Esophagus muscularis mucosa (tissue), 4 donors: ENCODE measurements at regions not wholly inside any gene's neighbourhood (a gene's known extent, or its start where the extent isn't known, plus 50 kb on each side); places are given as distances from the start of the nearest gene placed in this dataset.

Experiments used
- EP300 ChIP-seq: sonication (generic); formaldehyde crosslinking; IDR thresholded peaks from one replicate; pipeline ENCODE4 v1.6.1; 2017; ENCODE audit warnings: antibody characterized with exemption
- POLR2A ChIP-seq: fragments of 450-650 bp; IDR thresholded peaks from one replicate; pipeline ENCODE4 v1.6.1; 2017; ENCODE audit warnings: antibody characterized with exemption, moderate library complexity, mild to moderate bottlenecking, low read depth
- POLR2AphosphoS5 ChIP-seq, 2 donors: sonication (generic); formaldehyde crosslinking; IDR thresholded peaks; one replicate each; pipeline ENCODE4 v1.6.1; 2017; ENCODE audit warnings: antibody characterized with exemption in 2 of 2
- TF ChIP-seq, protein P1 (sequence below), 3 experiments: fragments of 200-600 bp in 2 of 3; fragments of 450-650 bp in 1 of 3; sonication (generic) in 2 of 3; IDR thresholded peaks; one replicate each; pipeline ENCODE4 v1.5.1; 2017 to 2019; ENCODE audit warnings: antibody characterized with exemption in 3 of 3, mild to moderate bottlenecking in 2 of 3, moderate library complexity in 1 of 3

GRCh38 chr2:220157312-220157711 lies 529.9 kb downstream of the SLC4A3 start:
- TF ChIP-seq, protein P1, sequence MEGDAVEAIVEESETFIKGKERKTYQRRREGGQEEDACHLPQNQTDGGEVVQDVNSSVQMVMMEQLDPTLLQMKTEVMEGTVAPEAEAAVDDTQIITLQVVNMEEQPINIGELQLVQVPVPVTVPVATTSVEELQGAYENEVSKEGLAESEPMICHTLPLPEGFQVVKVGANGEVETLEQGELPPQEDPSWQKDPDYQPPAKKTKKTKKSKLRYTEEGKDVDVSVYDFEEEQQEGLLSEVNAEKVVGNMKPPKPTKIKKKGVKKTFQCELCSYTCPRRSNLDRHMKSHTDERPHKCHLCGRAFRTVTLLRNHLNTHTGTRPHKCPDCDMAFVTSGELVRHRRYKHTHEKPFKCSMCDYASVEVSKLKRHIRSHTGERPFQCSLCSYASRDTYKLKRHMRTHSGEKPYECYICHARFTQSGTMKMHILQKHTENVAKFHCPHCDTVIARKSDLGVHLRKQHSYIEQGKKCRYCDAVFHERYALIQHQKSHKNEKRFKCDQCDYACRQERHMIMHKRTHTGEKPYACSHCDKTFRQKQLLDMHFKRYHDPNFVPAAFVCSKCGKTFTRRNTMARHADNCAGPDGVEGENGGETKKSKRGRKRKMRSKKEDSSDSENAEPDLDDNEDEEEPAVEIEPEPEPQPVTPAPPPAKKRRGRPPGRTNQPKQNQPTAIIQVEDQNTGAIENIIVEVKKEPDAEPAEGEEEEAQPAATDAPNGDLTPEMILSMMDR (IDR thresholded peaks at IDR 0.05), result no peak
- TF ChIP-seq POLR2AphosphoS5 (IDR thresholded peaks at IDR 0.05) (no peak), POLR2A (no peak), EP300 (no peak)
